ENCODE measurements at regions not wholly inside any gene's neighbourhood (a gene's known extent, or its start where the extent isn't known, plus 50 kb on each side); places are given as distances from the start of the nearest gene placed in this dataset.

DNA sequence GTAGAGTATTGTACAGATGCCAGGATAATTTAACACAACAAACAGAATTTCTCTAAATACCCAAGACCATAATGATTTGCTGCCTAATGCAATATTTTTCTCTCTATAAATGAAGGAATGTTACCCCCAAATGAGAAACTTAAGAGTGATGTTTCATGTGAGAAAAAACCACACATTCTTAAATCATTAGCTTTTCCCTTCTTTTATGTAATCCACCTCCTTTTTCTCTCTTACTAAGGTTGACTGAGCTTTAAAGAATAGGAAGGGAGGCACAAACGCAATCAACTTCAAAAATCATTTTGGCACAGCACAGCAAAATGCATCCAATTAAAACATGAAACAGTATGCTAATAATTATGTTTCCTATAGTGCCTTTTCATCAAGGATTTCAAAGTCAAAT is 698.1 kb upstream of the CDH2 start:
- no peak for DNase-seq

DNA sequence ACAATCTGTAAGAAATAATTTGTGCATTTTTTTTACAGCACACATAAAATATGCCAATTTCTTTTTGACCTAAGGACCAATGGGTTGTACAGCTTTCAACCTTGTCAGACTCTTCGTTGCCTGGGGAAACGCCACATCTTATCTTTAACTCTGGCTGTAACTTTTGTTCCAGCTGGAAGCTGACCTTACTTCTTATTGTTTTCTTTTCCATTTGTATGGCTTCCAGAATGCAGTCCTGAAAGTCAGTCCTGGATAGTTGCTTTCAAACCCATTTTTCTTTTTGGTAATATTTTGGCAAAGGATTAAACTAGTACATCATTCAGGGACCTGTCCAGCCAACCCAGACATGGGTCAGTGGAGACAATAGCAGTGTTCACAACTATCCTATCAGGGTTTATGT is 686.5 kb upstream of the CDH2 start:
- DNase-seq, result no peak

DNA sequence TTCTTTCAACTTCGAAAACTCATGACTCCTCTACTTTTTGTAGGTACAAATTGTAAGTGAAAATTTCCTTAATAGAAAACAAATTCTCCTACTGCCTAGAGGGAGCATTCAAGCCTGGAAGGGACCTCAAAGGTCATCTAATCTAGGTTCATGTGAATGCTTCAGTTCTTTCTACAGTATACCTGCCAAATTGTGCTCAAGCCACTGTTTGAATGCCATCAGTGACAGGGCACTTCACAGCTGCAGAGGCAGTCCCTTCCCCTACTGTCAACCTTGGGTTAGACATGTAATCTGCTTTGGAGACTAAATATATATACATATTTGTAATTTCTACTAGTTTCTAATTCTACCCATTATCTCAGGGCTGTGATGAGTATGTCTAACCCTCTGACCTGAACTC is 681.3 kb upstream of the CDH2 start:
- DNase-seq, result no peak

DNA sequence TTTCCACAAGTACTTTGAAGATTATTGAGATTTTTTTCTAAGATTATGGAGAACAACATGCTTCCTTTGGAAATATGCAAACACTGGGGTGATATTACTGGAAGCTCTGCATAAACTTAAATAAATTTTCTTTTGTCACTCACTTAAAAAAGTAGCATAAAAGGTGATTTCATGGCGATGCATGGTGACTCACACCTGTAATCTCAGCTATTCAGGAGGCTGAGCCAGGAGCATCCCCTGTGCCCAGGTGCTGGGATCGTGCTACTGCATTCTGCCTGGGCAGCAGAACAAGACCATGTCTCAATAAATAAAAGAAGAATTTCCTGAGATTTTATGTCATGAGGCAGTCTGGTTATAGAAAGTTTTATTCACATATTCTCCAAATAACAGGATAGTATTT is 679.1 kb upstream of the CDH2 start:
- no peak for DNase-seq

DNA sequence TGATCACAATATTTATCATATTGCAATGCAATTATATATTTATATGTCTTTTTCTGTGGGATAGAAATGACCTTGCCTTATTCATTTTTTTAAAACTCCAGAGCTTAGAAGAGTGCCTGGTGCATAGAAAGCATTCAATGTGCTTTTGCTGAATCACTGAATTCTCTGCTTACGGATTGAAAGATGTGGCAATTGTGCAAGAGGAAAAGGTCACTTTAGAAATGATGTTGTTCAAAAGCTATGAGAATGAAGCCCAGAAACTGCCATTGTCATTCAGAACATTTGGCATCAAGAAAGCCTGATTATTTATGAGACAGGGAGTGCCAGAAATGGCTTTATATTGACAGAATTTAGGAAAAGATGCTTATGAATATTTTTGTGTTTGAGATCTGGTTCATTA is 678.6 kb upstream of the CDH2 start:
- DNase-seq, result no peak

DNA sequence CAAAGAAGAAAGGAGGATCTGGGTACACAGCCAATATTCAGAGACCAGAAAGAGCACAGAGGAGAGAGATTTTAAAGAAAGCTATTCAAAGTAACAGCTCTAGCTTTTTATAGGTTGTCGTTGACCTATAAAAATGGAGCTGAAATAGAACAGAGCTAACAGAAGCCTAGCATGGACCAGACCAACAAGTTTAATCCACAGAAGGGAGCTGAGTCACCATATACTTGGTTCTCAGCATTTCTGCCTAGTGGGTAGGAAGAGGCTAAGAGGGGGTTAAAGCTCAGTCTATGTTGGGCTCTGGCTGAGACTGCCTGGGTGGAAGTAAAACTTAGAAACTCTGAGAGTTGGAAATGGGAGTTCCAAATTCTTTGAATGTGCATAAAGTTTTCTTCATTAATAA is 678.0 kb upstream of the CDH2 start:
- DNase-seq, result no peak

DNA sequence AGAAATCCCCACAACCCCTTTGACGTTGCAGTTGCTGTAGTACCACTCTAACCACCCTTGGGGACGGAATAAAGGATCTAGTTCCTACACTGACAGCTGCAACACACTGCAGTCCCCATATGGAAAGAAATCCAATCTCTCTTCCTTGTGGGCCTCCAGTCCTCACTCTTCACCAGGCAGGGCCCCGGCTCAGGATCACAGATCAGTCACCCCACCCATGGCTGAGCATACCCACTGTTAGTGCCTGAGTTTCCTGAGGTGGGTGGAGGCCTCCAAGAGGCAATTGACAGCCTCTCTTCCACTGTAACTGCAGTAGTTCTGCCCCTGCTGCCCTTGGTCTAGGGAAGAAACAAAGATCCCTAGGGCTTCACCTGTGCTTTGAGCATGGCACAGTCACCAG is 670.0 kb upstream of the CDH2 start:
- no peak for DNase-seq

DNA sequence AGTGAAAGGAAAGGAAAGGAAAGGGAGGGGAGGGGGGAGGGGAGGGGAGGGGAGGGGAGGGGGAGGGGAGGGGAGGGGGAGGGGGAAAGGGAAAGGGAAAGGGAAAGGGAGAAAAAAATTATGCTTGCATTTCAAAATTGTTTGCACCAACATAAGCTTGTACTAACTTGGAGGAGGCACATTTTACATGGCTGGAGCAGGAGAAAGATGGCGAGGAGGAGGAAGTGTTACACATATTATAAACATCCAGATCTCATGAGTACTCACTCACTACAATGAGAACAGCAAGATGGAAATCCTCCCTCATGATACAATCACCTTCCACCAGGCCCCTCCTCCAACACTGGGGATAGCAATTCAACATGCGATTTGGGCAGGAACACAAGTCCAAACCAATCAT is 660.2 kb upstream of the CDH2 start:
- no peak for DNase-seq

DNA sequence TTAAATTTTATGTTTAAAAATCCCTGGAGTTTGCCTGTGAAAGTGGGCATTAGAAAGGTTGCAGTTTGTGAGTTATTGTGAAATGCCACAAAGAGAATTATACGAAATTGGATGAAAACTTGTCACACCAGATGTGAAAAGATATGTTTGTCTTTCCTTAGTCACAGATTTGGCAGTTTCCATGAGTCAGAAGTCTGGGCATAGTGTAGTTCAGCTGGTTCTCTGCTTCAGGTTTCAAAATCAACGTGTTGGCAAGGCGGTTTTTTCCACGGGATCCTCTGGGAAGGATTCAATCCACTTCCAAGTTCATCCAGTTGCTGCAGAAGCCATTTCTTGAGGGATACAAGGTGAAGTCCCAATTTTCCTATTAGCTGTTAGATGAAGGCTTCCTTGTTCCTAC is 658.0 kb upstream of the CDH2 start:
- no peak for DNase-seq

DNA sequence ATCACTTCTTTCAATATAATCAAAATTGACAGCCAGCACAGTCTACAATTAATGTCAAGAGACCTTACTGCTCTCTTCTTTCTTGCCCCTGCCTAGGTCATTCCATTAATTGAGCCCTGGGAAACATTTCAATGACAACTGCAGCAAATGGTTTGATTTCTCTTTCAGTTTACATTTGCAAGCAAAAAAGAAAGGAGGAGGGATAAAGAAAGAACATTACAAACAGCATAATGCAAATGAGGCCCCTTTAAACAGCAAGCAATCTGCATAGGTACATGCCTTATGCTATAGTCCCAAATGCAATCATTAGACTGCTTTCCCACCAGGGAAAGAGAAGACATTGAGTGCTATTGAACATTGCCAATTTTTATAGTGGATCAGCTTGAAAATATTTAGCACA is 655.0 kb upstream of the CDH2 start:
- DNase-seq, result no peak

DNA sequence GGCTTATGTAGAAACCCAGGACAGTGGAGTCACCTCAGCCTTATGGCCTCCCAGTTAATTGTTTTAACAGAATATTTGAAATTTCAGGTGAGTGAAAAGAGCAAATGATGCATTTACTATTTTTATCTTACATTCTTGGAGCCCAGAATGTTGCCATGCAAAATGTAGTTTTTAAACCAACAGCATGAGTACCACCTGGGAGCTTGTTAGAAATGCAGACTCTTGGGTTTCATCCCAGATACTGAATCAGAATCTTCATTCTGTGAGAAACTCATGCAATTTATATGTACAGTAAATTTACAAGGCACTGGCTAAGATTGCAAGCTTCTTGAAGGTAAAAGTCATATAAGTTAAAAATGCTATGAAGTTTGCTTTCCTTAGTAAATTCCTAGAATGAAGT is 654.5 kb upstream of the CDH2 start:
- DNase-seq, result no peak

DNA sequence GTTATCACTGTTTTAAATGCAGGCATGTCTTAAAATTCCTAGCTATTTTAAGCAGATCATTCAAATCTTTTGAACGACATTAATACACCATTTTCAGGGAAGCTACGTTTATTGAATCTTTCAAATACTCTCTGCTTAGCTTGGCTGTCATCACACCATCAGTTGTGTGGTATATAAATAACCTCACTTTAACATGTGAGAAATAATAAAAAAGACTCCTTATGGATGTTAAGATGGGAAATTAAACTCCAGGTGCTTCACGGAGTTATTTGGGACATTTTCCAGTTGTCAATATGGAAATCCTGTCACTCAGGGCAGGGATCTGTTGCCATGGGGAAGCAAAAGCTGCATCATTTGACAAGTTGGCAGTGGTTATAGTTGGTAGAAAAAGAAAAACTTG is 649.2 kb upstream of the CDH2 start:
- DNase-seq, result no peak

DNA sequence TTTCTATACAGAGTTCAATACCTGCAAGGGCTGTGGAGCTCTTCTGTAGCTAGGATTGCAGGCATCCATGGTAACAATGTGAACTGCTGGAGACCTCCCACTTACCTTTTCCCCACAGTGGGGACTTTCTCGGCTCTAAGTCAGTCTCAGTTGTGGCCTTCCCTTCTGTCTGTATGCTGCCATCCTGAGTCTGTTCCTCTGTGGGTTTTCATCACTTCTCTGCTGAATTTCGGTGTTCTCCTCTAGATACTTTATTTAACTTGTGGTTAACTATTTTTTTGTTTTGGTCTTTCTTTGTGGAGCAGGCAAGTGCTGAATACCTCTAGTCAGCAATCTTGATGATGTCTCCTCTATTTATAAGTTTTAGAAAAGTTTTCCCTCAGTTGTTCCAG is 647.2 kb upstream of the CDH2 start:
- DNase-seq, result no peak

DNA sequence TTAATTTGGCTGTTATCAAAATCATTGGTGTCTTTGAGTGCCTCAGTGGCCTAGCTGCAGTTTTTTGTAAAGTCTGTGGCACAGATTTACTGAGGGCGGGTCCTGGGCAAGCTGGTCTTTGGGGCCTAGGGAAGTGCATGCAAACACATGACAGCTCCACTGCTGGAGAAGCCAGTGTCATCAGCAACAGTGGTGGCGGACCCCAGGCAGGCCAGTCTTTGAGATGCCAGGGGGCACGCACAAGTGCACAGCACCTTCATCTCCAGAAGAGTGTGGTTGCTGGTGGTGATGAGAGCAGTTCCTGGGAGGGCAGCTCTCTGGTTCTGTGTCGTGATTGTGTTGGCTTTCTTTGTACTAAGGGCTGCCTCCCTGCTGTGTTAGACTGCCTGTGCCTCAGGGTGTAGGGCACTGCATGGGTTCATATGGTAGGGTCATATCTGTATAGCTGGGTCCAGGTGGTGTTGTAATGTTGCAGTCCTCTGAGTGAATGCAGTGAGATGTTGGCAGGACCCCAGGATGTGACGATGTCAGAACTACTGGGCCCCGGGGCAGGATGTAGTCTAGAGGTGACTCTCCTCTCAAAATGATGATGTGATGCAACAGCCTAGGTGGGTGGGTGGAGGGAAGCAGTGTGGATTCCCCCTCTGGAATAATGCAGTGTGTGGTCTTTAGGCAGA is 646.7 kb upstream of the CDH2 start:
- DNase-seq, result no peak

DNA sequence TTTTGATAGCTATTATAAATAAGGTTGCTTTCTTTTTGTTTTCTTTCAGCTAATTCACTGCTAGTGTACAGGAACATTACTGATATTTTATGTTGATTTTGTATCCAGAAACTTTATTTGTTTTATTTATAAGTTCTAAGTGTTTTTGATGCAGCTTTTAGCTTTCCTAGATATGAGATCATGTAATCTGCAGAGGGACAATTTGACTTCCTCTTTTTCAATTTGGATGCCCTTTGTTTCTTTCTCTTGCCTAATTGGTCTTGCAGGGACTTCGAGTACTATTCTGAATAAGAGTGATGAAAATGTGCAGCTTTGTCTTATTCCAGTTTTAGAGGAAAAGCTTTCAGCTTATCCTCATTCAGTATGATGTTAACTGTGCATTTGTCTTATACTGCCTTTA is 643.4 kb upstream of the CDH2 start:
- DNase-seq, result no peak

DNA sequence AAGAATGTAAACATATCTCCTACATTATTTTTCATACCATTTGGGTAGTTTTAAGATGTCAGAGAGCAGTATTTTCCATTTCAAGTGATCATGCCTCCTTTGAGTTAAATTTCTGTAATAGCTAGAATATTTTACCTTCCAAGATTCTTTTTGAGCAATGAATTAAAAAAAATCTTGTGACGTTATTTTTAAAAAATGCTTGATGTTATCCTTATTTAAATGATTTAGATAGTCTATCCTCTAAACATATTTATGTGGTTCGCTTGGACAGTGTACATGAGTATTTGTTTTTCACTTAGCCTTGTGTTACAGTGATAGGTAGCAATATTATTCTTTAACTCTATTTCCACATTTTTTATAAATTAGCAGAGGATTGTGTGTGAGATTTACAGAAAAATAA is 639.2 kb upstream of the CDH2 start:
- DNase-seq, result no peak

DNA sequence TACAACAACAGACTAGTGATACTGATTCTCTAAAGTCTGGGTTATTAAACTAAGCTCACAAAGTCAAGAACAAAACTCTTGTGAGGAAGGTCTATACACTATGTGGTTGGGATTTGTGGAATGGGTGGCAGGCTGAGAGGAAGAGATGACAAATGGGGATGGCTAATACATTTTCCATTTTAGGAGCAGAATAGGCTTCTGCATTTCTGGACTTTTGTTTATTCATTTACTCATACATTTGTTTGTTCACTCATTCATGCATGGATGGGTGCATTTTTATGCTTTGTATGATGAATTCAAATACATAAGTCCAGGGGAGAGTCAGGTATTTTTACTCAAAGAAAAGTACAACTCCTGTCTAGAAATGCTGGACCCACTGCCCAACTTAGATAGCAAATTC is 637.4 kb upstream of the CDH2 start:
- no peak for DNase-seq

DNA sequence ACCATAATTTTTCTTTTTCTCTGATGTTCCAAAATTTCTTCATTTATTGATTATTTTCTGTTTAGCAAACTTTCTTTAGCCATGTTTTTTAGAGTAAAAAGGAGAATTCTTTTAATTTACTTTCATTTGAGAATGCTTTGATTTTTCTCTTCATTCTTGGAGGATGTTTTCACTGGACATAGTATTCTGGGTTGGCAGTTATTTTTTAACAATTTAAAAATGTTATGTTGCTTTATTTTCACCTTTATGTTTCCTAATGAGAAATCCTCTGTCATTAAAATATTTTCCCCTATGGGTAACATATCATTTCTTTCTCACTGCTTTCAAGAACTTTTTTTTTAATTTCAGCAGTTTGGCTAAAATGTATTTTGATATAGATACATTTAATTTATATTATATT is 631.4 kb upstream of the CDH2 start:
- DNase-seq, result no peak

DNA sequence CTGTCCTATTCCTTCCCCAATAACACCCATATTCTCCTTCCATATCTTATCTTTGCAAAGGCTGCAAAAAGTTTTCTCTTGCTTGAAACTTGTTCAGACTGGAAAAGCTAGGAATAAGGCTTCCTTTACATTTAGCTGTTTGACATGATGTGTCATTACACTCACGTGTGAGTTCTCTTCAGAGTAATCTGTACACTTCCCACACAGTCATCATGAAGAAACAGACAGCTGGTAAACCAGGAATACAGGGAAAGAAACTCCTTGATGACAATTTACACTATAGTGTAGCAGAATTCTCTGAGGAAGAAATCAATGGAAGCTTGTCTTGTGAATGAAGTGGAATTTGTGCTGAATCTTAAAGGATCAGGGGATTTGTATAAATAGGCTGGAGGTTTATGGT is 628.6 kb upstream of the CDH2 start:
- DNase-seq, result no peak

DNA sequence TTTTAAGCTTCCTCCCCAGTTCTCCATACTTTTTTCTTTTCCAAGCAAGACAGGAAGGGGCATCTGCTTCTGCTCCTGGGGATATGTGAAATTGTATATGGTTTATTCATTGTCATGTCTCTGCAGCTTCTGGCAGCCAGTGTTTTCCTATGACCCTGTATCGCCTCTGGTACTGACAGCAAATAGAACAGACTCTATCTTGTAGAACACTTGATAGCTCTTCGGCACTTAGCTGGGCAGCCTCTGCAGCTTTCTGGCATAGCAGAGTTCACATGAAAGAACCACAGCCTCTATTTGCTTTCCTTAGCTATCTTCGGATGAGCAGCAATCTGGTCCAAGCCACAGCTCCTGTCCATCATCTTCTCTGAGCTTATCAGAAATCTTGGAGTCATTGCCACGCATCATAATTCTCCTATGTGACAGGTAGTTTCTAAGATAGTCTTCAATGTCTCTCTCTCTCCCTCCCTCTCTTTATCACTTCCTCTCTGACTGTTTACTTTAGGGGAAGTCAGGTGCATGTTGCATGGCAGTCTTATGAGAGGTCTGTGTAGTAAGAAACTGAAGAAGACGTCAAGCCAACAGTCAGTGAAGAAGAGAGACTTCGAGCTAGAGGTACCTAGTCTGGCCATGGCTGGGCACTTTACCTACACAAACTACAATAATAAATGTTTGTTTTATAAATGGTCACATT is 627.7 kb upstream of the CDH2 start:
- no peak for DNase-seq

DNA sequence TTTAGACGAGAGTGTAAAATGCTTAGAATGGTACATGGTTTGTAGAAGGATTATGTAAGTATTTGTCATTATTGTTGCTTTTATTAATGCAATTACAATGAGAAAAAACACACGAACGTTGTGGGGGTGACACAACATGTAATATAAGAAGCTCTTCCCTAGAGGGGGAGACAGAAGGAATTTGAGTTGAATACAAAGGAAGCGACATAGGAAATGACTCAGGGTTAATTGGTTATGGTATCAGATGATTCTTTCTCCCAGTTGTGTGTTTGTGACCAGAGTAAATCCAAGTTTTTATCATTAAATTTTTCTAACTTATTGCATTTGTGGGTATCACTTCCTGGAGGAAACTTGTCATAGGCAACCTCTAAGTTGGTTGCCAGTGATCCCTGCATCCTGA is 625.6 kb upstream of the CDH2 start:
- no peak for DNase-seq

DNA sequence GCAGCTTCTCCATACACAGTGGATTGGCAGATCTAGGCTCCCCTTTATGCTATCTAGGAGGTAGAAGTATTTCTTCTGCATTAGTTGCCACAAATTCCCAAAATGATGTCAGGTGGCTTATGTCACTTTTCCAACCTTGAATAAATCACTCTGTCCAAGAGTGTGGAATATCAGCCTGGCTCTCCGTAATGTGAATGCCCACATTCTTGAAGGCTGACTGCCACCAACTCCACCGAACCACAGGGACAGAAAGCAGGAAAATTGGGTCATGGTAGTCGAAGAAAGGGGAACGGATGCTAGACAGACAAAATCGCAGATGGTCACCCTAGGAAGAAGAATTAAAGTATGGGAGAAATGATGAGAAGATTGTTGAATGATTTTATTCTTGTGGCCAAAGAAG is 624.9 kb upstream of the CDH2 start:
- no peak for DNase-seq

DNA sequence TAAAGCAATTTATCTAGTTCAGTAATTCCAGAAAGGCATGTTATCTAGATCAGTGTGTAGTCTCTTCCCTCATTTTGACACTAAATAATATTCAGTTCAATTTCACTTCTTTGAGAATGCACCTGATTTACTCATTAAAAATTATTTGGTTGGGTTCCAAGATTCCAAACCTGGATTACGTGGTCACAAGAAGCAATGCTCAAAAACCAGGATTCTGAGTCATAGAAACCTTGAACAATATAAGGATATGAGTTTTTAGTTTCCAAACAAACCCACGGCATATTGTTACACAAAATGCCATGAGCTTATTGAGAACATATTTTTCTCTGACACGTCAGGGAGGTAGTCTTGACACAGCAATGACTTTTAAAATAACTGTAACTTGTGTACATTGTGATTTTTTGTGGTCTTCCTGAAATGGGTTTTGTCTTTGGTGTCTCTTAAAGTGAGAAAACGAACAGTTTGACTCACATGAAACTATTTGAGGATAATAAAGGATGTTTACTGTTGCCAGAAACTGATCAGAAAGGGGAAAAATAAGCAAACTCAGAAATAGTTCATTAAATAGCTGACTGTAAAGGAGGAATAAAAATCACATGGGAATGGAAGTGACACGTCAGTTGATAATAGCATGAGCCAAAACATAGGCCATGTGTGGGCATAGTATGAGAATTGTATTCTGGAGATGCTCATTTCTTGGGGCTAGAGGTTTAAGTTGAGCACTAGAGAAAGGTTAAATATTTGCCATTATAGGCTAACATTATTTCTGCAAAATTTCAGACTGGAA is 617.7 kb upstream of the CDH2 start:
- DNase-seq, result no peak

DNA sequence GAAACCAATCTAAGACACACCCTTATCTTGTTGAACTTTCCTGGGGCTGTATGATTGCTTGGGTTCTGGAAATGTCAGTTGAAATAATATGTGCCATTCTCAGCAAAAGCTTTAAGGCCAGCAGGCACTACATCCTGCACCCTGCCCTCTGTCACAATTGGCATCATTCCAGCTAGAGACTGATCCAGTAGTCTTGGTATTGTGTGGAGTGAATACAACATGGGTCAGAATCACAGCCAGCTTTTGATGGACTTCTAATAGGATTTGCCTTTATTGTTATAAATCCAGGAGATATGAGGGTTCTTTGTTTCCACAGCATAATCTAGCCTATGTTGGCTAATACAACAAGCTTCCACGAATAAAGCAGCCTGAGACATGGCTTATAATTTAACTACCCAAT is 617.0 kb upstream of the CDH2 start:
- no peak for DNase-seq
